Stomach smooth muscle (tissue), 2 donors: ENCODE measurements at regions not wholly inside any gene's neighbourhood (a gene's known extent, or its start where the extent isn't known, plus 50 kb on each side); places are given as distances from the start of the nearest gene placed in this dataset.

Experiments
- H3K27ac ChIP-seq: one replicate; pipeline ENCODE4 v1.7.0; 2013; ENCODE audit warnings: mild to moderate bottlenecking, low read length, inconsistent platforms
- H3K27me3 ChIP-seq, 2 donors: one replicate each; pipeline ENCODE4 v1.7.0; 2013; ENCODE audit warnings: low read length in 2 of 2; ENCODE audit not compliant: insufficient read depth in 2 of 2, control insufficient read depth in 1 of 2
- H3K36me3 ChIP-seq, 2 donors: one replicate each; pipeline ENCODE4 v1.7.0; 2013; ENCODE audit warnings: low read length in 2 of 2; ENCODE audit not compliant: control insufficient read depth in 2 of 2, insufficient read depth in 2 of 2
- H3K4me1 ChIP-seq: one replicate; pipeline ENCODE4 v1.7.0; 2013; ENCODE audit warnings: low read length; ENCODE audit not compliant: control insufficient read depth, insufficient read depth
- H3K4me3 ChIP-seq, 2 donors: one replicate each; pipeline ENCODE4 v1.7.0; 2013; ENCODE audit warnings: low read length in 2 of 2
- H3K9ac ChIP-seq, 2 donors: one replicate each; pipeline ENCODE4 v1.7.0; 2013; ENCODE audit warnings: low read length in 2 of 2, mild to moderate bottlenecking in 1 of 2
- H3K9me3 ChIP-seq, 2 donors: one replicate each; pipeline ENCODE4 v1.7.0; 2013; ENCODE audit warnings: low read length in 2 of 2; ENCODE audit not compliant: control insufficient read depth in 2 of 2
- donor health status: healthy.
- donor health status: Pancreatic carcinoma.

DNA sequence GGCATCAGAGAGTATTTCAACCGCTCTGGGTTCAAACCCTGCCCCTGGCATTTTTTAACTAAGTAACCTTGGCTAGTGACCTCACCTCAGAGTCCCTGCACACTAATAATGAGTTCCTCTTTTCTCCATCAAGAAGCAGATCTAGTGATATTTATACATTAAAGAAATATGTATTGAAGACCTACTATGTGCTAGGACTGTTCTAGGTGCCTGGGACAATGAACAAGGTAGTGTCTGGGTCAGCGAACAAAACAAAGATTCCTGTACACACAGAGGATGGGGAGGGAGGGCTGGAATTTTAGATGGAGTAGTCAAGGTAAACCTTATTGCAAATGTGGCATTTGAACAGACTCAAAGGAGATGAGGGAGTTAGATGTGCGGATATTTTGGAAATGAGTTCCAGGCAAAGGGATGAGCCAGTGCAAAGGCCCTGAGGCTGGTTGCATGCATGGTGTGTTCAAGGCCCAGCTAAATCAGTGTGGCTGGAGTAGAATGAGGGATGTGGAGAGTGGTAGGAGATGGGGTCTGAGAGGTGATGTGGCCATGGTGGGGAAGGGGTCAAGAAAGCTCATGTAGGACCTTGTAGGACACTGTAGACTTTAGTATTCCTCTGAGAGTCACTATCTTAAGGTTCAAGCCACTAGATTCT, 57.6 kb upstream of the FZD7 start:
- Histone ChIP-seq H3K9ac (no peak overlapping the region), H3K27ac (no peak overlapping the region), H3K9me3 (no peaks in the 10 kb centered on the region), H3K4me1 (peaks cover 15% of the 10 kb centered on the region), H3K4me3 (no peak overlapping the region), H3K36me3 (no peaks in the 10 kb centered on the region), H3K27me3 (no peaks in the 10 kb centered on the region)

DNA sequence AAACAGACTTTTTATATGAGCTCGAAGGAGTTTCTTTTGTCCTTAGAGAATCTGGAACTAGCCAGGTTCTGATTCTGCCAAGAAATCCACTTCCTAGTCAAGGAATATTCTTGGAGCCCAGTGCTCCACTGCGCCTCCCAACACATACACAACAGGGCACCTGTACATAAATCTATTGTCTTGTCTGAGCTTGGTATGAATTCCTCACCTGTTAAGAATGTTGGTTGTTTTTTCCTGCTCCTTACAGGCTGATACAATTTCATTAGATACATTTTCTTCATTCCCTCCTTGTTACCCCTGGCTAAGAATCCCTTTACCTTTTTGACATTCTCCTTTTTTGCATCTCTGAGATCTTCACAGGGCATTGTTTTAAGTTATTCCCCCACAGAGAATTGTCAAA, 56.0 kb upstream of the FZD7 start:
- no peaks in the 10 kb centered on the region for H3K4me1 ChIP-seq
- no peak overlapping the region for H3K4me3 ChIP-seq
- H3K27me3 ChIP-seq: no peaks in the 10 kb centered on the region
- H3K9me3 ChIP-seq: no peaks in the 10 kb centered on the region
- no peak overlapping the region for H3K9ac ChIP-seq
- no peaks in the 10 kb centered on the region for H3K36me3 ChIP-seq
- H3K27ac ChIP-seq: no peak overlapping the region

DNA sequence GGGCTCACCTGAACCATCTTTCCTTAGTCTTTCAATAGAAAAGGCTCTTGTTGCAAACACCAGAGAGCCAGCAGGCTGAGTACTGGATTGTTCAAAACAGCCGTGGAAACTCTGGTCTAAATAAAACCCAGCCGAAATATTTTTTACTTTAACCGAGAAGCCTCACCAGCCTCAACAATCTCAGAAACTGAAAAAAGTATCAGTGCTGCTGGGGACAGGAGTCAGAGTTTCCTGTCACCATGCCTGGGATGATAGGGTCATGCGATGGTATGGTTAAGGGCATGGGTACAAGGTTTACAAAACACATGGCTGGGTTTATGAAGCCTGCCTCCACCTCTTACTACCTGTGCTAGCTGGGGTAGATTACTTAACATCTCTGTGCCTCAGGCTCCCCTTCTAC, 55.3 kb upstream of the FZD7 start:
- Histone ChIP-seq H3K27ac (no peak overlapping the region), H3K4me1 (no peaks in the 10 kb centered on the region), H3K9ac (no peak overlapping the region), H3K4me3 (no peak overlapping the region), H3K9me3 (no peaks in the 10 kb centered on the region), H3K27me3 (no peaks in the 10 kb centered on the region), H3K36me3 (no peaks in the 10 kb centered on the region)

DNA sequence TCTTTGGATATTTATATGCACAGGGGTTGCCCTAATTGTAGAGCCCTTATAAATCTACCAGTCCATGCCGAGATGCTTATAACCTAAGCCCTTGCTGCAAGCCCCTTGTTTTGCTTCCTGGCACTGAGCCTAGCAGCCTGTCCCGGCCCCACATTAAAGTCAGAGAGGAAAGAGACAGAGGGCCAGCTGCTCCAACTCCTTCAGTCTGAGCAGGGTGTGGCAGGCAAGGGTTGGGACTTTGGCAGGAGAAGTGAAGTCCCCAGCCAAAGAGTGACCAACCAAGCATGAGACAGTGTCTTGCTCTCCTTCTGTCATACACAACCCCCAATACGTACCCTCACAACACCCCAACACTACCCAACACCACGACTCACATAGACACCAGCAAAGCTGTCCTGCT, 54.7 kb upstream of the FZD7 start:
- Histone ChIP-seq H3K9me3 (no peaks in the 10 kb centered on the region), H3K36me3 (no peaks in the 10 kb centered on the region), H3K4me1 (no peaks in the 10 kb centered on the region), H3K9ac (no peak overlapping the region), H3K27me3 (no peaks in the 10 kb centered on the region), H3K4me3 (no peak overlapping the region), H3K27ac (no peak overlapping the region)

DNA sequence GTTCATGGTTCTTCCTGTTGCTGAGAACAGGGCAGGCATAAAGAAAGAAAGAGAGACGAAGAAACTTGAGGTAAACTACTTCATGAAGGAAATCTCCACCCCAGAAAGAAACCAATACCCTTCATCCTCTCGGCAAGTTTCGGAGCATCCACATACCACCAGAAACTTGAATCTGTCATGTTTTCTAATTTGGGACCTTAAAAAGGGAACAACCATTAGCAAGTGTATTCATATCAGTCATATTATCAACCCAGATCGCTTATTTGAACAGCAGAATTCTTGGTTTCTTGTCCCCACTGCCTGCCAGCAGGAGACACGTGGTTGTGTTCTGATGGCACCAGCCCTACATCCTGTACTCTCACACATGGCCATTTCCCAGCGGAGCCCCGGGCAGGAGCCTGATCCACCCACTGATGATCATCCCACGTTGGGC, 53.2 kb upstream of the FZD7 start:
- Histone ChIP-seq H3K4me1 (peaks cover 10% of the 10 kb centered on the region), H3K9ac (no peak overlapping the region), H3K9me3 (no peaks in the 10 kb centered on the region), H3K27me3 (no peaks in the 10 kb centered on the region), H3K27ac (no peak overlapping the region), H3K36me3 (no peaks in the 10 kb centered on the region), H3K4me3 (no peak overlapping the region)

DNA sequence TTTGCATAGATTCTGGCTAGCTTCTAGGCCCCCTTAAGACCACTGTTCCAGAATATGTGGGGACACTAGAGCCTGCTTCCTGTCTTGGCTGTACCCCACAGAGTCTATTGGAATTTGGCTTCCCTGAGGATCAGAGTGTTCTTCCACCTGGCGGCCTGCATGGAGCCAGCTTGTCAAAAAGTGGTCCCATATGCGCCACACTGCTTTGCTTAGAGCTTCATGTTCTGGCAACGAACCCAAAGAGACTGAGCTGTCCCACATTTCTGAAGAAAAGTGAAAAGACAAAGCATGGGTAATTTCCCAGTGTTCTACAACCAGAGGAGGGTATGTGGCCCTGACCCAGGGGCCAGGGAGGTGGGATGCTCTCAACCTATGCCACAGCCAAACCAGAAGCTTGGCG, 52.7 kb upstream of the FZD7 start:
- Histone ChIP-seq H3K36me3 (no peaks in the 10 kb centered on the region), H3K9me3 (no peaks in the 10 kb centered on the region), H3K9ac (no peak overlapping the region), H3K4me3 (no peak overlapping the region), H3K27ac (no peak overlapping the region), H3K27me3 (no peaks in the 10 kb centered on the region), H3K4me1 (peaks cover 10% of the 10 kb centered on the region)

DNA sequence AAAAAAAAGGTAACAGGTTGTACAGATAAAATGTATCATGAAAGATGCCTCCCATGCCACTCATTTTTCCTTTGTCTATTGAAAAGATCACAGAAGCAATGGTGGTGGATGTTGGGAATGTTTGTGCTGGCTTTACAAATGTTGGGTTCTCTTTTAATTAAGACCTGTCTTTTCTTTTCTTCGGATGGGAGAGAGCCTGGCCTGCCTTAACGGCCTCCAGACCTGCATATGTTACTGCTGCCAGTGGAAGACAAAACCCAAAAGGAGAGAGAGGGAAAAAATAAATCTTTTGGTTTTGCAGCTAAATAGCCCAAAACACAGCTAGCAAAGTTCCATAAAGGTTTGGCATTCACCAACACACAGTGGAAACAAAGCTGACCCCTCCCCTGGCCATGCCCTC, 50.5 kb upstream of the FZD7 start:
- H3K4me3 ChIP-seq: no peak overlapping the region
- no peaks in the 10 kb centered on the region for H3K9me3 ChIP-seq
- no peak overlapping the region for H3K27ac ChIP-seq
- no peaks in the 10 kb centered on the region for H3K36me3 ChIP-seq
- peaks cover 10% of the 10 kb centered on the region for H3K4me1 ChIP-seq
- no peak overlapping the region for H3K9ac ChIP-seq
- H3K27me3 ChIP-seq: no peaks in the 10 kb centered on the region

DNA sequence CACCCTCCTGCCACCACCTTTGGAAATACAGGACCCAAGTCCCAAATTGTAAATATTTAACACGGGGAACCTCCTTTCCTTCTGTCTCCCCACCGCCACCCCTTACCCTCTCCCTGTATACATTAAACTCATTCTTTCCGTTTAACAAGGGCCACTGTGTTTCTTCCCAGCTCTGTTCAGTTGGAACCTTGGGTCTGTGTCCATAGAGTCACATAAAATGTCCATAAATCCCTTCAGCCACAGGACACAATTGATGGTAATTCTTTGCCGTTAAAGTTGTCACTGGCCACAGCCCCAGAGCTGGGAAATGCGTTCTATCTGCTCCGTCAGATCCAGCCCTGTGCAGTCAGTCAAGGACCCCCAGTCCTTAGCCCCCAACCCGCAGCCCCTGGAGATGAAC, 49.9 kb upstream of the FZD7 start:
- peaks cover 10% of the 10 kb centered on the region for H3K4me1 ChIP-seq
- H3K4me3 ChIP-seq: no peak overlapping the region
- no peaks in the 10 kb centered on the region for H3K9me3 ChIP-seq
- H3K9ac ChIP-seq: no peak overlapping the region
- no peak overlapping the region for H3K27ac ChIP-seq
- H3K36me3 ChIP-seq: no peaks in the 10 kb centered on the region
- H3K27me3 ChIP-seq: no peaks in the 10 kb centered on the region
